Caco-2 (cell line): ENCODE measurements at regions not wholly inside any gene's neighbourhood (a gene's known extent, or its start where the extent isn't known, plus 50 kb on each side); places are given as distances from the start of the nearest gene placed in this dataset.

Experiments
- BruUV-seq: library from RNA; stranded (reverse); fragments of 400-500 nt; replicated peaks from 2 replicates; lab custom pipeline; 2021; lab: Mats Ljungman, UMichigan
- CTCF ChIA-PET: fragments of 300-600 bp; sonication (Branson Sonifier 250); formaldehyde crosslinking; loops from one replicate; lab custom pipeline; 2022; ENCODE audit warnings: antibody characterized with exemption; lab: Charles Lee
- POLR2A ChIA-PET: fragments of 300-600 bp; sonication (Branson Sonifier 250); formaldehyde crosslinking; loops from one replicate; lab custom pipeline; 2022; ENCODE audit warnings: antibody characterized with exemption; lab: Charles Lee
- DNase-seq, 2 experiments: peaks; one replicate each; pipeline versions ENCODE4 v3.0.0 to v3.0.0-alpha.2; 2020 to 2022
- H3K27me3 ChIP-seq: replicated peaks from 2 replicates; pipeline ENCODE4 v1.6.0; 2011; ENCODE audit warnings: low read length; ENCODE audit not compliant: control insufficient read depth, insufficient read depth
- H3K36me3 ChIP-seq: 2 replicates; pipeline ENCODE4 v1.5.1; 2011; ENCODE audit warnings: low read length; ENCODE audit not compliant: control insufficient read depth, insufficient read depth
- H3K4me1 ChIP-seq: fragments of 250-450 bp; sonication (Bioruptor Pico); 2 replicates; pipeline ENCODE4 v1.5.1; 2020; ENCODE audit warnings: mild to moderate bottlenecking
- H3K4me3 ChIP-seq: 2 replicates; pipeline ENCODE4 v1.5.1; 2011; ENCODE audit warnings: low read depth, mild to moderate bottlenecking, control low read depth, low read length
- H3K9me3 ChIP-seq: fragments of 250-450 bp; sonication (Bioruptor Pico); 2 replicates; pipeline ENCODE4 v1.5.1; 2020; ENCODE audit warnings: mild to moderate bottlenecking, moderate library complexity
- H3K27ac Mint-ChIP-seq: one replicate; pipeline ENCODE4 v1.8.0; 2022; ENCODE audit warnings: mixed read lengths; ENCODE audit not compliant: unreplicated experiment
- H3K27me3 Mint-ChIP-seq: one replicate; pipeline ENCODE4 v1.8.0; 2022; ENCODE audit warnings: mixed read lengths; ENCODE audit not compliant: insufficient read depth, unreplicated experiment
- H3K36me3 Mint-ChIP-seq: one replicate; pipeline ENCODE4 v1.8.0; 2022; ENCODE audit warnings: mild to moderate bottlenecking, mixed read lengths; ENCODE audit not compliant: insufficient read depth, unreplicated experiment
- H3K4me1 Mint-ChIP-seq: one replicate; pipeline ENCODE4 v1.8.0; 2022; ENCODE audit warnings: low read depth, mixed read lengths; ENCODE audit not compliant: unreplicated experiment
- H3K4me3 Mint-ChIP-seq: one replicate; pipeline ENCODE4 v1.8.0; 2022; ENCODE audit warnings: mild to moderate bottlenecking, moderate library complexity, mixed read lengths; ENCODE audit not compliant: unreplicated experiment
- H3K9me3 Mint-ChIP-seq: one replicate; pipeline ENCODE4 v1.8.0; 2022; ENCODE audit warnings: mixed read lengths; ENCODE audit not compliant: unreplicated experiment
- intact Hi-C: fragments of 100-400 bp; cut with micrococcal nuclease; formaldehyde crosslinking; loops from one replicate; pipeline ENCODE4 v1.10.0; 2022; ENCODE audit not compliant: unreplicated experiment
- TF ChIP-seq, protein P1 (sequence below), 2 experiments: fragments of 200-600 bp in 1 of 2; IDR thresholded peaks; 1 replicate in 1 of 2; 2 replicates in 1 of 2; pipeline versions ENCODE4 v1.5.1 to v1.8.0; 2011 to 2022; ENCODE audit warnings: antibody characterized with exemption in 1 of 2, control low read depth in 1 of 2, inconsistent platforms in 1 of 2, low read depth in 1 of 2, low read length in 1 of 2, mild to moderate bottlenecking in 1 of 2, moderate library complexity in 1 of 2; ENCODE audit not compliant: insufficient read depth in 1 of 2, severe bottlenecking in 1 of 2, unreplicated experiment in 1 of 2

DNA sequence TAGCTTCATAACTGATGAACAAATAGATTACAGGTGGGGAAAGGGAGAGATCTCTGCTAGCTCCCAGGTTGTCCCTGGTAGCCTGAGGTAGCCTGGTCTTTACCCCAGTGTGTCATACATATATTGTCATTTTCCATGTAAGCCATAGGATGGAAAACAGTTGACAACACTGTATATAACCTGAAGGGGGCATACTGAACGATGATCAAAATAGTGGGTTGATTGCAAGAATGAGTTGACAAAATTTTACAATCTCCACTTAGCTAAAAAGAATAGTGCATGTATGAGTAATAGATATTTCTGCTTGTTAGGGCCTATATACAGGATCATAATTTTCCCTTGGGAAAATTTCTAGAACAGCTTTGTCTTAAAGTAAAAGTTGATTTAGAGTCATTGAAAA is 304.1 kb upstream of the HAND2 start:
- H3K9me3 Mint-ChIP-seq, result no peaks in the 10 kb centered on the region
- H3K4me1 ChIP-seq, result no peaks in the 10 kb centered on the region
- no peaks in the 10 kb centered on the region for H3K36me3 ChIP-seq
- no peak overlapping the region for H3K4me3 Mint-ChIP-seq
- ChIA-PET CTCF (no interaction called here), POLR2A (no interaction called here)
- TF ChIP-seq, protein P1, sequence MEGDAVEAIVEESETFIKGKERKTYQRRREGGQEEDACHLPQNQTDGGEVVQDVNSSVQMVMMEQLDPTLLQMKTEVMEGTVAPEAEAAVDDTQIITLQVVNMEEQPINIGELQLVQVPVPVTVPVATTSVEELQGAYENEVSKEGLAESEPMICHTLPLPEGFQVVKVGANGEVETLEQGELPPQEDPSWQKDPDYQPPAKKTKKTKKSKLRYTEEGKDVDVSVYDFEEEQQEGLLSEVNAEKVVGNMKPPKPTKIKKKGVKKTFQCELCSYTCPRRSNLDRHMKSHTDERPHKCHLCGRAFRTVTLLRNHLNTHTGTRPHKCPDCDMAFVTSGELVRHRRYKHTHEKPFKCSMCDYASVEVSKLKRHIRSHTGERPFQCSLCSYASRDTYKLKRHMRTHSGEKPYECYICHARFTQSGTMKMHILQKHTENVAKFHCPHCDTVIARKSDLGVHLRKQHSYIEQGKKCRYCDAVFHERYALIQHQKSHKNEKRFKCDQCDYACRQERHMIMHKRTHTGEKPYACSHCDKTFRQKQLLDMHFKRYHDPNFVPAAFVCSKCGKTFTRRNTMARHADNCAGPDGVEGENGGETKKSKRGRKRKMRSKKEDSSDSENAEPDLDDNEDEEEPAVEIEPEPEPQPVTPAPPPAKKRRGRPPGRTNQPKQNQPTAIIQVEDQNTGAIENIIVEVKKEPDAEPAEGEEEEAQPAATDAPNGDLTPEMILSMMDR (IDR thresholded peaks at IDR 0.05; ENCODE audit: insufficient read depth in 1 of 2, low read depth in 1 of 2, low read length in 1 of 2, severe bottlenecking in 1 of 2, unreplicated experiment in 1 of 2), result no peak
- intact Hi-C loops, result loop anchor here (5.0 kb wide), 1 partner anchor 288 kb away; no protein-coding TSS in a partner anchor
- H3K9me3 ChIP-seq, result no peaks in the 10 kb centered on the region
- no peaks in the 10 kb centered on the region for H3K27me3 ChIP-seq
- H3K27me3 Mint-ChIP-seq, result no peaks in the 10 kb centered on the region
- no peak overlapping the region for H3K4me3 ChIP-seq
- DNase-seq, result no peak
- H3K36me3 Mint-ChIP-seq, result no peaks in the 10 kb centered on the region
- no TSS peak for BruUV-seq
- H3K4me1 Mint-ChIP-seq, result no peaks in the 10 kb centered on the region
- no peak overlapping the region for H3K27ac Mint-ChIP-seq

DNA sequence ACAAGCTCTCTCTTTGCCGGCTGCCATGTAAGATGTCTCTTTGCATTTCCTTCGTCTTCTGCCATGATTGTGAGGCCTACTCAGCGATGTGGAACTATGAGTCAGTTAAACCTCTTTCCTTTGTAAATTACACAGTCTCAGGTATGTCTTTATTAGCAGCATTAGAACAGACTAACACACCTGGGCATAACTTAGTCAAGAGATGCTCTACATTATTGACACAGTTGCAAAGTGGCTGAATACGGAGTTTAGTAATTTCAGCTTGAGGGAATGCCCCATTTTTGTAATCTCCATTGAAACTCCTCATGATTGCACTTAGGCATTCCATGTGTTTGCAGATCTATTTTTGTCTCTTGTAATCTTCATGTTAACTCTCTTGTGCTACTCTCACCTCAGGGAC is 299.5 kb upstream of the HAND2 start:
- no TSS peak for BruUV-seq
- no peaks in the 10 kb centered on the region for H3K4me1 Mint-ChIP-seq
- no peaks in the 10 kb centered on the region for H3K4me1 ChIP-seq

DNA sequence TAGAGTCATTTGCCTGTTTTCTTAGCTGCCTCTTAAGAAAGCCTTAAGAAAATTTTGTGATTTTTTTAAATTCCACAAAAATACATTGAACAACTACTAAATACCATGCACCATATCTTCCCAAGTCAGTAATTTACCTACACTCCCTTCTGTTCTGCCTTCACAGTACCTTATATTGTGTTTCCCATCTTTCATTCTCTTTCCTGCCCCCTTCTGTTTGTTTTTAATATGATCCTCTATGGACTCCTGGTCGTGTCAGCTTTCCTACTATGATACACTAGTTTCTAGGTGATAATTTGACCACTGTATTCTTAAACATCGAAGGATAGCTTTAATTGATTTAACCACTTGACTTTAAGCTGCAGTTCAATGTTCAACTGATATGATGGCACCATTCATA is 297.7 kb upstream of the HAND2 start:
- no peaks in the 10 kb centered on the region for H3K27me3 Mint-ChIP-seq
- H3K4me1 ChIP-seq, result no peaks in the 10 kb centered on the region
- H3K36me3 Mint-ChIP-seq, result no peaks in the 10 kb centered on the region
- no peaks in the 10 kb centered on the region for H3K27me3 ChIP-seq
- H3K36me3 ChIP-seq, result no peaks in the 10 kb centered on the region
- CTCF ChIA-PET, result no interaction called here
- no peak overlapping the region for H3K4me3 Mint-ChIP-seq
- H3K9me3 Mint-ChIP-seq, result no peaks in the 10 kb centered on the region
- no peaks in the 10 kb centered on the region for H3K4me1 Mint-ChIP-seq
- intact Hi-C loops, result no loop called here
- no peak for DNase-seq
- BruUV-seq, result no TSS peak
- no peak overlapping the region for H3K4me3 ChIP-seq
- POLR2A ChIA-PET, result no interaction called here
- H3K9me3 ChIP-seq, result no peaks in the 10 kb centered on the region
- no peak overlapping the region for H3K27ac Mint-ChIP-seq
- TF ChIP-seq, protein P1 (IDR thresholded peaks at IDR 0.05; ENCODE audit: insufficient read depth in 1 of 2, low read depth in 1 of 2, low read length in 1 of 2, severe bottlenecking in 1 of 2, unreplicated experiment in 1 of 2), result no peak

More for the DNA sequence above, 299.5 kb upstream of the HAND2 start:
- CTCF ChIA-PET, result interaction anchor here (0.6 kb wide), 1 partner anchor 47 kb away, joined by 3 read pairs; no protein-coding TSS in a partner anchor
- no peaks in the 10 kb centered on the region for H3K36me3 Mint-ChIP-seq
- TF ChIP-seq, protein P1 (IDR thresholded peaks at IDR 0.05; ENCODE audit: insufficient read depth in 1 of 2, low read depth in 1 of 2, low read length in 1 of 2, severe bottlenecking in 1 of 2, unreplicated experiment in 1 of 2), result no peak
- H3K4me3 Mint-ChIP-seq, result no peak overlapping the region
- H3K27me3 Mint-ChIP-seq, result no peaks in the 10 kb centered on the region
- POLR2A ChIA-PET, result no interaction called here
- no peaks in the 10 kb centered on the region for H3K9me3 Mint-ChIP-seq
- H3K4me3 ChIP-seq, result no peak overlapping the region
- no peaks in the 10 kb centered on the region for H3K36me3 ChIP-seq
- no peaks in the 10 kb centered on the region for H3K9me3 ChIP-seq
- intact Hi-C loops, result no loop called here
- no peak overlapping the region for H3K27ac Mint-ChIP-seq
- no peaks in the 10 kb centered on the region for H3K27me3 ChIP-seq
- no peak for DNase-seq
